ENCODE measurements at regions not wholly inside any gene's neighbourhood (a gene's known extent, or its start where the extent isn't known, plus 50 kb on each side); places are given as distances from the start of the nearest gene placed in this dataset.
"Not testable (repeated sequence)": the region's sequence is repeated elsewhere in the genome, so short reads cannot be mapped to it uniquely, and the experiment has no call there.

DNA sequence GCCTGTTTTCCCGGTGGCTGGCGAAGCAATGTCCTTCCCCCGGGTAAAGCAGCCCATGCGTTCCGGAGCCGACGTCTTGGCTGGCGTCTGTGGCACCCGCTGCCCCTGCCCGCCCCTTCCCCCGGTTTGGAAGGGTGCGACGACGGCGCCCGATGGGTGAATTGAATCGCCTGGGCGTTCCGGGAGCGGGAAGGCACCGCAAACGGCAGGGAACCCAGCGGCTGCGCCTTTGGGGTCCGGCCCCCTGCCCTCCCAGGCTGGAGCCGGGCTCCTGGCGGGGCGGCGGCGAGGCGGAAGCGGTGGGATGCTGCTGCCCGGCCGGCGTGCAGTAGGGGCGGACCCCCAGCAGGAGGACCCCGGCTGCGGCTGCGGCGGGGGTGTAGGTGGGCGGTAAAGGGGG lies 123.6 kb upstream of the RHOU start:
- H3K4me1 Mint-ChIP-seq; H3K4me3 Mint-ChIP-seq; H3K27ac ChIP-seq (ENCODE audit: low read depth, low read length); H3K27me3 ChIP-seq (ENCODE audit: control insufficient read depth, insufficient read depth, low read length, poor library complexity, severe bottlenecking); H3K9ac ChIP-seq (ENCODE audit: extremely low read depth, low read length, poor library complexity, severe bottlenecking); H3K27ac Mint-ChIP-seq; DNase-seq; H3K9me3 Mint-ChIP-seq; H3K36me3 ChIP-seq (ENCODE audit: control insufficient read depth, insufficient read depth, low read length); H3K36me3 Mint-ChIP-seq (ENCODE audit: low read depth); H3K4me3 ChIP-seq (ENCODE audit: low read length); H3K4me1 ChIP-seq (ENCODE audit: control insufficient read depth, insufficient read depth, low read length); H3K9me3 ChIP-seq (ENCODE audit: control insufficient read depth, low read length); H3K27me3 Mint-ChIP-seq (ENCODE audit: insufficient read depth): not testable (repeated sequence)
- no CpG with 5 or more reads among the region's 41 CpGs for WGBS, 2 experiments (ENCODE audit: insufficient coverage in 1 of 2, insufficient read length in 1 of 2)

DNA sequence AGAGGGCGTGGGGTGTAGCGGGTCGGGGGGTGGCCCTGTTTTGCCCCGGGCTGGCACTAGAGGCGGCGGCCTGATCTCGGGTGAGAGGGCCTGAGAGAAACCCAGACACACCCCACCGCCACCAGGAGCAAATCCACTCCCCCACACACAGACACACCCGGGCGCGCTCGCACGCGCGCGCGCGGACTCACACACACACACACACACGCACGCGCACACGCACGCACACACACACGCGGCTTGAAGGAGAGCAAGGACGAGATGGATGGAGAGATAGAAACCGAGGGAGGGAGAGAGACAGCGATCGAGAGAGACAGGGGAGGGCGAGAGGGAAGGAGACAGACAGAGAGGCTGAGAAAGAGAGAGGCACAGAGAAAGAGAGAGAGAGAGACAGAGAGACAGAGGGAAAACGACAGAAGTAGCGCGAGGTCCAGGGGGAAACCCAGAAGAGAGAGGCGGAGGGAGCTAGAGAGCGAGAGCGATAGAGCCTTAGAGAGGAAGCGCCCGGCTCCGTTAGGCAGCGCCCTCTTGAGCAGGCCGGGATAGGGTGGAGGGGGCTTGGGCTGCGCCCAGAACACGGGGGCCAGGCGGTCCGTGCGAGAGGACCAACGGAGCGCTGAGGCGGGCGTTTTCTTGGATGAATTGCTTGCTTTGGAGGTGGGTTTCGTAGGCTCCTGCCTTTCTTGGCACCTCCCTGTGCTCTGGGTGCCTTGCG lies 113.1 kb upstream of the RHOU start:
- not testable (repeated sequence) for H3K4me1 Mint-ChIP-seq; H3K4me1 ChIP-seq (ENCODE audit: control insufficient read depth, insufficient read depth, low read length); H3K27ac ChIP-seq (ENCODE audit: low read depth, low read length); H3K36me3 Mint-ChIP-seq (ENCODE audit: low read depth); H3K9me3 Mint-ChIP-seq; H3K9ac ChIP-seq (ENCODE audit: extremely low read depth, low read length, poor library complexity, severe bottlenecking); H3K4me3 Mint-ChIP-seq; H3K4me3 ChIP-seq (ENCODE audit: low read length); H3K27ac Mint-ChIP-seq; H3K9me3 ChIP-seq (ENCODE audit: control insufficient read depth, low read length); DNase-seq; H3K27me3 Mint-ChIP-seq (ENCODE audit: insufficient read depth); H3K36me3 ChIP-seq (ENCODE audit: control insufficient read depth, insufficient read depth, low read length); H3K27me3 ChIP-seq (ENCODE audit: control insufficient read depth, insufficient read depth, low read length, poor library complexity, severe bottlenecking)
- WGBS, 2 experiments (ENCODE audit: insufficient coverage in 1 of 2, insufficient read length in 1 of 2): no CpG with 5 or more reads among the region's 52 CpGs

DNA sequence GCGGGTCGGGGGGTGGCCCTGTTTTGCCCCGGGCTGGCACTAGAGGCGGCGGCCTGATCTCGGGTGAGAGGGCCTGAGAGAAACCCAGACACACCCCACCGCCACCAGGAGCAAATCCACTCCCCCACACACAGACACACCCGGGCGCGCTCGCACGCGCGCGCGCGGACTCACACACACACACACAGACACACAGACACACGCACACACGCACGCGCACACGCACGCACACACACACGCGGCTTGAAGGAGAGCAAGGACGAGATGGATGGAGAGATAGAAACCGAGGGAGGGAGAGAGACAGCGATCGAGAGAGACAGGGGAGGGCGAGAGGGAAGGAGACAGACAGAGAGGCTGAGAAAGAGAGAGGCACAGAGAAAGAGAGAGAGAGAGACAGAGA lies 108.8 kb upstream of the RHOU start:
- not testable (repeated sequence) for H3K9me3 ChIP-seq (ENCODE audit: control insufficient read depth, low read length); H3K4me1 Mint-ChIP-seq; H3K36me3 Mint-ChIP-seq (ENCODE audit: low read depth); H3K27me3 Mint-ChIP-seq (ENCODE audit: insufficient read depth); H3K9me3 Mint-ChIP-seq; H3K27ac ChIP-seq (ENCODE audit: low read depth, low read length); H3K9ac ChIP-seq (ENCODE audit: extremely low read depth, low read length, poor library complexity, severe bottlenecking); H3K27me3 ChIP-seq (ENCODE audit: control insufficient read depth, insufficient read depth, low read length, poor library complexity, severe bottlenecking); H3K4me3 ChIP-seq (ENCODE audit: low read length); H3K4me3 Mint-ChIP-seq; H3K36me3 ChIP-seq (ENCODE audit: control insufficient read depth, insufficient read depth, low read length); H3K4me1 ChIP-seq (ENCODE audit: control insufficient read depth, insufficient read depth, low read length); DNase-seq; H3K27ac Mint-ChIP-seq
- WGBS, 2 experiments (ENCODE audit: insufficient coverage in 1 of 2, insufficient read length in 1 of 2): no CpG with 5 or more reads among the region's 30 CpGs

DNA sequence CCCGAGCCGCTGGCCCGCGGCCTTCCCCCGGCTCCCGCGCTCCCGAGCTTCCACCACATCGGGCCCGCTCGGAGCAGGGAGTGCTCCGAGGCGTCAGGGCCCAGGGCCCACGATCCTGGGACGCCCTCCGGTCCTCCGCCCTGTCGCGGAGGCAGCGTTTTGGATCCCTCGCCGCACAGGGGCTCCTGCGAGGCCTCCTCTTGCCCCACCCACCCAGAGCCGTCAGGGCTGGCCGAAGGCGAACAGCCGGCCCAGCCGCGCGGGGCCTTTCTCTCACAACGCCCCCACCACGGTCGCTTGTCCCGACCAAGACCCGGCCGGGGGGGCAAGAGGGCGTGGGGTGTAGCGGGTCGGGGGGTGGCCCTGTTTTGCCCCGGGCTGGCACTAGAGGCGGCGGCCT lies 102.4 kb upstream of the RHOU start:
- H3K9ac ChIP-seq (ENCODE audit: extremely low read depth, low read length, poor library complexity, severe bottlenecking); H3K4me3 ChIP-seq (ENCODE audit: low read length): not testable (repeated sequence)
- no CpG with 5 or more reads among the region's 42 CpGs for WGBS, 2 experiments (ENCODE audit: insufficient coverage in 1 of 2, insufficient read length in 1 of 2)

DNA sequence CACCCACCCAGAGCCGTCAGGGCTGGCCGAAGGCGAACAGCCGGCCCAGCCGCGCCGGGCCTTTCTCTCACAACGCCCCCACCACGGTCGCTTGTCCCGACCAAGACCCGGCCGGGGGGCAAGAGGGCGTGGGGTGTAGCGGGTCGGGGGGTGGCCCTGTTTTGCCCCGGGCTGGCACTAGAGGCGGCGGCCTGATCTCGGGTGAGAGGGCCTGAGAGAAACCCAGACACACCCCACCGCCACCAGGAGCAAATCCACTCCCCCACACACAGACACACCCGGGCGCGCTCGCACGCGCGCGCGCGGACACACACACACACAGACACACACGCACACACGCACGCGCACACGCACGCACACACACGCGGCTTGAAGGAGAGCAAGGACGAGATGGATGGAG lies 100.0 kb upstream of the RHOU start:
- not testable (repeated sequence) for H3K4me1 ChIP-seq (ENCODE audit: control insufficient read depth, insufficient read depth, low read length); H3K4me1 Mint-ChIP-seq; H3K4me3 Mint-ChIP-seq; H3K27me3 ChIP-seq (ENCODE audit: control insufficient read depth, insufficient read depth, low read length, poor library complexity, severe bottlenecking); H3K9me3 Mint-ChIP-seq; H3K27ac Mint-ChIP-seq; DNase-seq; H3K9ac ChIP-seq (ENCODE audit: extremely low read depth, low read length, poor library complexity, severe bottlenecking); H3K9me3 ChIP-seq (ENCODE audit: control insufficient read depth, low read length); H3K36me3 Mint-ChIP-seq (ENCODE audit: low read depth); H3K36me3 ChIP-seq (ENCODE audit: control insufficient read depth, insufficient read depth, low read length); H3K27ac ChIP-seq (ENCODE audit: low read depth, low read length); H3K27me3 Mint-ChIP-seq (ENCODE audit: insufficient read depth); H3K4me3 ChIP-seq (ENCODE audit: low read length)
- 3% methylated on average over 13 of the region's 40 CpGs; no CpG with 5 or more reads in 1 of the 2 experiments for WGBS, 2 experiments (ENCODE audit: insufficient coverage in 1 of 2, insufficient read length in 1 of 2)

More for the DNA sequence above, 102.4 kb upstream of the RHOU start:
- not testable (repeated sequence) for H3K27me3 ChIP-seq (ENCODE audit: control insufficient read depth, insufficient read depth, low read length, poor library complexity, severe bottlenecking); DNase-seq; H3K9me3 Mint-ChIP-seq; H3K27ac ChIP-seq (ENCODE audit: low read depth, low read length); H3K36me3 ChIP-seq (ENCODE audit: control insufficient read depth, insufficient read depth, low read length); H3K27me3 Mint-ChIP-seq (ENCODE audit: insufficient read depth); H3K27ac Mint-ChIP-seq; H3K36me3 Mint-ChIP-seq (ENCODE audit: low read depth); H3K4me3 Mint-ChIP-seq; H3K9me3 ChIP-seq (ENCODE audit: control insufficient read depth, low read length); H3K4me1 Mint-ChIP-seq; H3K4me1 ChIP-seq (ENCODE audit: control insufficient read depth, insufficient read depth, low read length)

DNA sequence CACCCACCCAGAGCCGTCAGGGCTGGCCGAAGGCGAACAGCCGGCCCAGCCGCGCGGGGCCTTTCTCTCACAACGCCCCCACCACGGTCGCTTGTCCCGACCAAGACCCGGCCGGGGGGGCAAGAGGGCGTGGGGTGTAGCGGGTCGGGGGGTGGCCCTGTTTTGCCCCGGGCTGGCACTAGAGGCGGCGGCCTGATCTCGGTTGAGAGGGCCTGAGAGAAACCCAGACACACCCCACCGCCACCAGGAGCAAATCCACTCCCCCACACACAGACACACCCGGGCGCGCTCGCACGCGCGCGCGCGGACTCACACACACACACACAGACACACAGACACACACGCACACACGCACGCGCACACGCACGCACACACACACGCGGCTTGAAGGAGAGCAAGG lies 97.8 kb upstream of the RHOU start:
- not testable (repeated sequence) for H3K27me3 ChIP-seq (ENCODE audit: control insufficient read depth, insufficient read depth, low read length, poor library complexity, severe bottlenecking); H3K27me3 Mint-ChIP-seq (ENCODE audit: insufficient read depth); DNase-seq; H3K4me1 Mint-ChIP-seq; H3K27ac ChIP-seq (ENCODE audit: low read depth, low read length); H3K36me3 ChIP-seq (ENCODE audit: control insufficient read depth, insufficient read depth, low read length); H3K9ac ChIP-seq (ENCODE audit: extremely low read depth, low read length, poor library complexity, severe bottlenecking); H3K27ac Mint-ChIP-seq; H3K4me3 Mint-ChIP-seq; H3K36me3 Mint-ChIP-seq (ENCODE audit: low read depth); H3K4me3 ChIP-seq (ENCODE audit: low read length); H3K9me3 ChIP-seq (ENCODE audit: control insufficient read depth, low read length); H3K9me3 Mint-ChIP-seq; H3K4me1 ChIP-seq (ENCODE audit: control insufficient read depth, insufficient read depth, low read length)
- WGBS, 2 experiments (ENCODE audit: insufficient coverage in 1 of 2, insufficient read length in 1 of 2): no CpG with 5 or more reads among the region's 39 CpGs

Data from endodermal cell (in vitro differentiated cells).